Neural cell (in vitro differentiated cells): ENCODE measurements at regions not wholly inside any gene's neighbourhood (a gene's known extent, or its start where the extent isn't known, plus 50 kb on each side); places are given as distances from the start of the nearest gene placed in this dataset.

Experiments
- H2AFZ ChIP-seq: fragments of 200-600, 300-800 bp; sonication (generic), shearing (Covaris generic); 2 replicates; pipeline ENCODE4 v1.6.0; 2014; ENCODE audit warnings: low read depth, mild to moderate bottlenecking, antibody characterized with exemption, low read length, moderate library complexity
- H3F3A ChIP-seq: fragments of 200-600 bp; shearing (Covaris generic); 2 replicates; pipeline ENCODE4 v1.6.1; 2016; ENCODE audit warnings: mild to moderate bottlenecking, moderate library complexity, mixed read lengths, antibody characterized with exemption, low read length; ENCODE audit not compliant: insufficient read depth, poor library complexity, severe bottlenecking
- H3K27ac ChIP-seq: fragments of 200-600, 300-800 bp; sonication (generic), shearing (Covaris generic); 2 replicates; pipeline ENCODE4 v1.5.1; 2014; ENCODE audit warnings: mild to moderate bottlenecking, low read length, moderate library complexity
- H3K27me3 ChIP-seq: fragments of 300-800, 200-600 bp; sonication (generic), shearing (Covaris generic); 2 replicates; pipeline ENCODE4 v1.6.0; 2014; ENCODE audit warnings: mild to moderate bottlenecking, low read depth, low read length, moderate library complexity; ENCODE audit not compliant: insufficient read depth
- H3K36me3 ChIP-seq: fragments of 300-800, 200-600 bp; sonication (generic), shearing (Covaris generic); 2 replicates; pipeline ENCODE4 v1.5.1; 2014; ENCODE audit warnings: mild to moderate bottlenecking, antibody characterized with exemption, low read length, moderate library complexity; ENCODE audit not compliant: insufficient read depth
- H3K4me2 ChIP-seq: fragments of 300-800, 200-600 bp; sonication (generic), shearing (Covaris generic); 2 replicates; pipeline ENCODE4 v1.6.0; 2014; ENCODE audit warnings: mild to moderate bottlenecking, low read length
- H3K4me3 ChIP-seq: fragments of 300-800, 200-600 bp; sonication (generic), shearing (Covaris generic); 2 replicates; pipeline ENCODE4 v1.5.1; 2014; ENCODE audit warnings: mild to moderate bottlenecking, low read length, moderate library complexity
- H3K79me2 ChIP-seq: fragments of 200-600 bp; shearing (Covaris generic); replicated peaks from 2 replicates; pipeline ENCODE4 v1.6.0; 2014; ENCODE audit warnings: mild to moderate bottlenecking, low read length, moderate library complexity; ENCODE audit not compliant: insufficient read depth
- H3K9ac ChIP-seq: fragments of 300-800, 200-600 bp; sonication (generic), shearing (Covaris generic); 2 replicates; pipeline ENCODE4 v1.6.1; 2016; ENCODE audit warnings: mild to moderate bottlenecking, low read length, mixed read lengths
- H3K9me2 ChIP-seq: fragments of 200-600 bp; shearing (Covaris generic); 2 replicates; pipeline ENCODE4 v1.6.1; 2016; ENCODE audit warnings: mild to moderate bottlenecking, low read length, mixed read lengths; ENCODE audit not compliant: insufficient read depth
- H3K9me3 ChIP-seq: fragments of 200-600, 300-800 bp; sonication (generic), shearing (Covaris generic); 2 replicates; pipeline ENCODE4 v1.6.1; 2016; ENCODE audit warnings: mild to moderate bottlenecking, mixed run types, low read length, moderate library complexity, mixed read lengths
- H4K20me1 ChIP-seq: fragments of 200-600 bp; shearing (Covaris generic); 2 replicates; pipeline ENCODE4 v1.6.1; 2016; ENCODE audit warnings: mild to moderate bottlenecking, mixed run types; ENCODE audit not compliant: insufficient read depth
- CTCF ChIP-seq: fragments of 450-650 bp; IDR thresholded peaks from 2 replicates; pipeline ENCODE4 v1.5.1; 2014; ENCODE audit warnings: antibody characterized with exemption, mild to moderate bottlenecking, moderate library complexity; ENCODE audit not compliant: poor library complexity, severe bottlenecking
- EP300 ChIP-seq: fragments of 450-650 bp; conservative IDR thresholded peaks from 2 replicates; pipeline ENCODE4 v1.6.1; 2014; ENCODE audit warnings: antibody characterized with exemption, mild to moderate bottlenecking, moderate library complexity; ENCODE audit not compliant: poor library complexity, severe bottlenecking
- EZH2 ChIP-seq: fragments of 200-600, 300-800 bp; shearing (Covaris generic), sonication (generic); IDR thresholded peaks from 2 replicates; pipeline ENCODE4 v1.6.1; 2014; ENCODE audit warnings: antibody characterized with exemption, low read length, borderline replicate concordance, mild to moderate bottlenecking; ENCODE audit not compliant: insufficient read depth, poor library complexity, severe bottlenecking
- MXI1 ChIP-seq: fragments of 450-650 bp; conservative IDR thresholded peaks from 2 replicates; pipeline ENCODE4 v1.6.1; 2014; ENCODE audit warnings: antibody characterized with exemption, mild to moderate bottlenecking; ENCODE audit not compliant: poor library complexity, severe bottlenecking
- POLR2AphosphoS5 ChIP-seq: IDR thresholded peaks from 2 replicates; pipeline ENCODE4 v1.6.1; 2012
- RAD21 ChIP-seq: fragments of 450-650 bp; conservative IDR thresholded peaks from 2 replicates; pipeline ENCODE4 v1.6.1; 2014; ENCODE audit warnings: antibody characterized with exemption, mild to moderate bottlenecking, moderate library complexity
- REST ChIP-seq: IDR thresholded peaks from 2 replicates; pipeline ENCODE4 v1.6.1; 2012; ENCODE audit warnings: borderline replicate concordance
- SMC3 ChIP-seq: fragments of 450-650 bp; conservative IDR thresholded peaks from 2 replicates; pipeline ENCODE4 v1.6.1; 2014; ENCODE audit warnings: antibody characterized with exemption, mild to moderate bottlenecking, moderate library complexity; ENCODE audit not compliant: poor library complexity
- TAF1 ChIP-seq: IDR thresholded peaks from 2 replicates; pipeline ENCODE4 v1.6.1; 2012; ENCODE audit warnings: low read depth

DNA sequence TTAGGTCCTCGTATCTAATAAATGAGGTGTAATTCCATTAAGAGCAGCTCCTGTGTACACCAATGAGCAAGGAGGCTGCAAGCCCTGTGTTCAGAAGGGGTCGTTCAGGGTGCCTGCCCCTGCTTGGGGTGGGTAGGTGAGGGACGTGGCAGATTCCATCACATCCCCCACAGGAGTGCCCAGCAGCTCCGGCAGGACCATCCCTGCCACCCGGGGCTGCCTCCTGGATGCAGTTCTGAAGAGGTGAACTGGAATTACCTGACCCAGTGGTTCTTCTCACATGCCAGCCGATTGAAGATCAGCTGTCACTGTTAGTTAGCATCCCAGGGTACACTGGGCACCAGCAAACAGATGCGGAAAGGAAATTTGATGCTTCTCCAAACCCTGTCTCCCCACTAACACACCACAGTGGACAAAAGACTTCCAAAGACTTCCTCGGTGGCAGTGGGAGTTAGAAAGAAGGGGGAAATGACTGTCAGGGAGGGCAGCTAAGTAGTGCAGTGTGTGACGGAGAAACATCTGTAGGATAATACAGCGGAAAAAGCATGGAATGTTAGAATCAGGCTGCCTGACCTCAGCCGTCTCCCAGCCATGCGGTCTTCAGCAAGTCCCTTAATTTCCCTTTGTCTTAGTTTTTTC lies 313.6 kb upstream of the ZMIZ1 start:
- Histone ChIP-seq H3K79me2 (no peaks in the 10 kb centered on the region), H3K36me3 (no peaks in the 10 kb centered on the region), H3K27ac (peak overlapping the region; percentile 76), H3K9me3 (no peaks in the 10 kb centered on the region), H3K4me2 (no peak overlapping the region), H3K9me2 (no peaks in the 10 kb centered on the region), H3F3A (no peaks in the 10 kb centered on the region), H2AFZ (no peak overlapping the region), H4K20me1 (no peaks in the 10 kb centered on the region), H3K27me3 (no peaks in the 10 kb centered on the region), H3K4me3 (peak overlapping the region; percentile 2), H3K9ac (peak overlapping the region; percentile 40)
- TF ChIP-seq EP300 = no peak
- no peak for TF ChIP-seq SMC3

DNA sequence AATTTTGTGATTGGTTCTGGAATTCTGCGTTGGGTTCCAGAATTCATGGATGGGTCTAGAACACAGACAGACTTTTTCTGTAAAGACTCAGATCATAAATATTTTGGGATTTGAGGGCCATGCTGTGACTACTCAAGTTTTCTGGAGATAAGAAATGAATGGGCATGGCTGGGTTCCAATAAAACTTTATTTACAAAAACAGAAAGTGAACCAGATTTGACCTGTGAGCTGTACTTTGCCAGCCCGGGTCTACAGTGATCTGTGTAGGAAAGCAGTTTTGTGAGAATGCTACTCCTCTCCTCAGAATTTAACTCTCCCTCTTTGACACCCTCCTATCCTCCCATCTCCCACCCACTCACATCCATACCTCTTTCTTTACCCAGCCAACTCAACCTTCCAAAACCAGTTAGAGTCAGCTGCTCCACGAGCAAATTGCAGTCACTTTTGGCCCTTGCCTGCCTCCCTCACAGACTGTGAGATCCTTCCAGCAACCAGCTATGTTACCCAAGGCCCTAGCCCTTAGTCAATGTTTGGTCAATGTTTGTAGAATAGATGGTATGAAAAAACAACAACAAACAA lies 312.8 kb upstream of the ZMIZ1 start:
- peak overlapping the region; percentile 76 for H3K27ac ChIP-seq
- no peak overlapping the region for H3K4me2 ChIP-seq

More for the DNA sequence above, 312.8 kb upstream of the ZMIZ1 start:
- Histone ChIP-seq H3K79me2 (no peaks in the 10 kb centered on the region), H4K20me1 (no peaks in the 10 kb centered on the region), H3K27me3 (no peaks in the 10 kb centered on the region), H3K9me2 (no peaks in the 10 kb centered on the region), H3K9ac (no peak overlapping the region), H3K36me3 (no peaks in the 10 kb centered on the region), H2AFZ (no peak overlapping the region), H3F3A (no peaks in the 10 kb centered on the region), H3K9me3 (no peaks in the 10 kb centered on the region), H3K4me3 (no peak overlapping the region)
- TF ChIP-seq POLR2AphosphoS5 = no peak
- no peak for TF ChIP-seq CTCF
- TF ChIP-seq TAF1 = no peak
- no peak for TF ChIP-seq REST
- no peak for TF ChIP-seq SMC3
- no peak for TF ChIP-seq MXI1
- no peak for TF ChIP-seq EZH2
- no peak for TF ChIP-seq EP300
- TF ChIP-seq RAD21 = no peak
